ENCODE measurements at regions not wholly inside any gene's neighbourhood (a gene's known extent, or its start where the extent isn't known, plus 50 kb on each side); places are given as distances from the start of the nearest gene placed in this dataset.
"Not testable (repeated sequence)": the region's sequence is repeated elsewhere in the genome, so short reads cannot be mapped to it uniquely, and the experiment has no call there.

DNA sequence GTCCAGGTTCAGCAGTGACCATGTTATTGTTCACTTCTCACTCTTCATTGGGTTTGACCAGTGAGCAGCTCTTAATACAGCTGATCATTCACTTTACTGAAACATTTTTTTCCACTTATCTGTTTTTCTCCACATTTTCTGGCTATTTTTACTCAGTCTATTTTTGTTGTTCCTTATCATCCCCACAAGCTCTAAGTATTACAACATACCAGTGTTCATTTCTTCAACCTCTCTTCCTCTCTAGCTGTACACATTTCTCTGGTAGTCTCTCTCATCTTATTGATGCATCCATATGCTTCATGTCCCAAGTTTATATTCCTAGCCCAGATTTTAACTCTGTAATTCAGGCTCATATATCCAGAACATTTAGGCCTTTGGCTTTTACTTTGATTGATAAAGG, 119.4 kb upstream of the FOLH1 start:
- H4K20me1 ChIP-seq (ENCODE audit: low read length); ATAC-seq; POLR2A ChIA-PET (ENCODE audit: unreplicated experiment); intact Hi-C loops (cut with micrococcal nuclease); H3K9me2 ChIP-seq (replicated peaks; ENCODE audit: low read length); H3K27ac ChIP-seq (ENCODE audit: low read length); H3K9ac ChIP-seq (ENCODE audit: low read length); H3K4me1 ChIP-seq (ENCODE audit: insufficient read depth, low read length); H3K4me3 ChIP-seq (ENCODE audit: low read length); H3F3A ChIP-seq (ENCODE audit: low read length, unreplicated experiment); H3K79me2 ChIP-seq (ENCODE audit: low read length); BruUV-seq (replicated peaks); DNase-seq; CTCF ChIA-PET; H3K9me3 ChIP-seq (ENCODE audit: low read length); H3K27me3 ChIP-seq (ENCODE audit: low read length); H2AFZ ChIP-seq (ENCODE audit: low read length); H3K36me3 ChIP-seq (ENCODE audit: low read depth, low read length); H3K4me2 ChIP-seq (ENCODE audit: low read length): not testable (repeated sequence)

DNA sequence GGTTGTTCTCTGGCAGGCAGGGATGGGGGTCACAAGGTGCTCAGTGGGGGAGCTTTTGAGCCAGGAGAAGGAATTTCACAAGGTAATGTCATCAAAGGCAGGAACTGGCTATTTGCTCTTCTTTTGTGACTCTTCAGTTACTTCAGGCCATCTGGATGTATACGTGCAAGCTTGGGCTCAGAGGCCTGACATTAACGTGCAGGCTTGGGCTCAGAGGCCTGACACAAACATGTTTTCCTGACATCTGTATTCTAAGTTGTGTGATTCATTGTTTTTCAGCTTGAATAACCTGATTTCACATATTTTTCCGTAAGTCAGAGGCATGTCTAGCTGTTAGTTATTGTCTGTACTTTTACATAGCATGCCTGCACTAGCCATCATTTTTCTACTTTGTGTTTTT, 118.2 kb upstream of the FOLH1 start:
- ATAC-seq = not testable (repeated sequence)

DNA sequence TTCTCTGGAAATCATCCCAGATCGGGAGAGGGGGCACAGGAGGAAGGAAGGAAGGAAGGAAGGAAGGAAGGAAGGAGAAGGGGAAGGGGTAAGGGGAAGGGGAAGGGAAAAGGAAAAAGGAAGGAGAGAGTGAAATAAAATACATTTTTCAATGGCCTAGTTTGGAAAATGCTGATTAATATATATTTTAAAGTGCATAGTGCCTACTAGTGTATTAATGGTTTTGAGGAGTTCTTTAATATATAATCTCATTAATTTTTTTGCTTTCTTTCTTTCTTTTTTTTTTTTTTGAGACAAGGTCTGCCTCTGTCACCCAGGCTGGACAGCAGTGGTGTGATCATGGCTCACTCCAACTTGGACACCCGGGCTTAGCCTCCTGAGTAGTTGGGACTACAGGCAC, 107.8 kb upstream of the FOLH1 start:
- CTCF ChIA-PET = no interaction called here
- Histone ChIP-seq H3K4me1 (ENCODE audit: insufficient read depth, low read length) (no peaks in the 10 kb centered on the region), H3K4me2 (ENCODE audit: low read length) (no peak overlapping the region), H3K9ac (ENCODE audit: low read length) (no peak overlapping the region), H3F3A (ENCODE audit: low read length, unreplicated experiment) (no peaks in the 10 kb centered on the region), H3K27ac (ENCODE audit: low read length) (no peak overlapping the region), H3K9me2 (replicated peaks; ENCODE audit: low read length) (no peaks in the 10 kb centered on the region), H3K79me2 (ENCODE audit: low read length) (no peaks in the 10 kb centered on the region), H3K27me3 (ENCODE audit: low read length) (no peaks in the 10 kb centered on the region), H3K4me3 (ENCODE audit: low read length) (no peak overlapping the region), H3K9me3 (ENCODE audit: low read length) (no peaks in the 10 kb centered on the region), H2AFZ (ENCODE audit: low read length) (no peak overlapping the region), H3K36me3 (ENCODE audit: low read depth, low read length) (no peaks in the 10 kb centered on the region), H4K20me1 (ENCODE audit: low read length) (no peaks in the 10 kb centered on the region)
- DNase-seq (no peak), ATAC-seq (no peak)
- intact Hi-C loops (cut with micrococcal nuclease) = no loop called here
- BruUV-seq (replicated peaks) = no TSS peak
- POLR2A ChIA-PET (ENCODE audit: unreplicated experiment) = no interaction called here
- TF ChIP-seq EZH2phosphoT487 (IDR thresholded peaks at IDR 0.05; ENCODE audit: borderline replicate concordance, low read length) (no peak), EZH2 (IDR thresholded peaks at IDR 0.05; ENCODE audit: low read length, unreplicated experiment) (no peak)
- TF ChIP-seq, protein P1, sequence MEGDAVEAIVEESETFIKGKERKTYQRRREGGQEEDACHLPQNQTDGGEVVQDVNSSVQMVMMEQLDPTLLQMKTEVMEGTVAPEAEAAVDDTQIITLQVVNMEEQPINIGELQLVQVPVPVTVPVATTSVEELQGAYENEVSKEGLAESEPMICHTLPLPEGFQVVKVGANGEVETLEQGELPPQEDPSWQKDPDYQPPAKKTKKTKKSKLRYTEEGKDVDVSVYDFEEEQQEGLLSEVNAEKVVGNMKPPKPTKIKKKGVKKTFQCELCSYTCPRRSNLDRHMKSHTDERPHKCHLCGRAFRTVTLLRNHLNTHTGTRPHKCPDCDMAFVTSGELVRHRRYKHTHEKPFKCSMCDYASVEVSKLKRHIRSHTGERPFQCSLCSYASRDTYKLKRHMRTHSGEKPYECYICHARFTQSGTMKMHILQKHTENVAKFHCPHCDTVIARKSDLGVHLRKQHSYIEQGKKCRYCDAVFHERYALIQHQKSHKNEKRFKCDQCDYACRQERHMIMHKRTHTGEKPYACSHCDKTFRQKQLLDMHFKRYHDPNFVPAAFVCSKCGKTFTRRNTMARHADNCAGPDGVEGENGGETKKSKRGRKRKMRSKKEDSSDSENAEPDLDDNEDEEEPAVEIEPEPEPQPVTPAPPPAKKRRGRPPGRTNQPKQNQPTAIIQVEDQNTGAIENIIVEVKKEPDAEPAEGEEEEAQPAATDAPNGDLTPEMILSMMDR (conservative IDR thresholded peaks at IDR 0.05; ENCODE audit: low read depth, low read length) = no peak

More for the DNA sequence above, 118.2 kb upstream of the FOLH1 start:
- H3K36me3 ChIP-seq (ENCODE audit: low read depth, low read length); H3K9me2 ChIP-seq (replicated peaks; ENCODE audit: low read length); BruUV-seq (replicated peaks); H3K27ac ChIP-seq (ENCODE audit: low read length); intact Hi-C loops (cut with micrococcal nuclease); H2AFZ ChIP-seq (ENCODE audit: low read length); H3K9ac ChIP-seq (ENCODE audit: low read length); H3K4me1 ChIP-seq (ENCODE audit: insufficient read depth, low read length); CTCF ChIA-PET; H3K27me3 ChIP-seq (ENCODE audit: low read length); H3K9me3 ChIP-seq (ENCODE audit: low read length); H3K79me2 ChIP-seq (ENCODE audit: low read length); H3K4me2 ChIP-seq (ENCODE audit: low read length); DNase-seq; POLR2A ChIA-PET (ENCODE audit: unreplicated experiment); H4K20me1 ChIP-seq (ENCODE audit: low read length); H3F3A ChIP-seq (ENCODE audit: low read length, unreplicated experiment); H3K4me3 ChIP-seq (ENCODE audit: low read length): not testable (repeated sequence)

DNA sequence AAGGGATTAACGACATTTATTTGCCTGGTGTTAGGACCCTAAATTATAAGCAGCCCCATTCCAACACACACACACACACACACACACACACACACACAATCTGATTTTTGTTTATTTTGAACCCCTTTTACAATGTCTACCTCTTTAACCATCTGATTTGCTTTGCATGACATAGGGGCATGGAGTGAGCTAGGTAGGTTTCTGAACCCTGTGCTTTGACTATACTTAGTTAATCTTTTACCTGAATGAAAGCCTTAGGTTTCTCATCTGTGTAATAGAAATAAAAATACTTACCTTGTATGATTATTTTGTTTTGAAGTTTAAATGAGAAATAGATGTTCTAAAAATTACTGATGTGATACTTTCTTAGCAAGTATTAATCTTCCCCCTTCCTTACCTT, 94.7 kb upstream of the FOLH1 start:
- POLR2A ChIA-PET (ENCODE audit: unreplicated experiment) = no interaction called here
- ATAC-seq = no peak
- H4K20me1 ChIP-seq (ENCODE audit: low read length) = no peaks in the 10 kb centered on the region

More for the DNA sequence above, 94.7 kb upstream of the FOLH1 start:
- H3K4me3 ChIP-seq (ENCODE audit: low read length) = no peak overlapping the region
- CTCF ChIA-PET = no interaction called here
- no peaks in the 10 kb centered on the region for H3K9me3 ChIP-seq (ENCODE audit: low read length)
- H2AFZ ChIP-seq (ENCODE audit: low read length) = no peak overlapping the region
- no peaks in the 10 kb centered on the region for H3F3A ChIP-seq (ENCODE audit: low read length, unreplicated experiment)
- no peak for DNase-seq
- no peaks in the 10 kb centered on the region for H3K4me1 ChIP-seq (ENCODE audit: insufficient read depth, low read length)
- H3K9ac ChIP-seq (ENCODE audit: low read length) = no peak overlapping the region
- H3K27me3 ChIP-seq (ENCODE audit: low read length) = no peaks in the 10 kb centered on the region
- no peak overlapping the region for H3K27ac ChIP-seq (ENCODE audit: low read length)
- H3K9me2 ChIP-seq (replicated peaks; ENCODE audit: low read length) = no peaks in the 10 kb centered on the region
- H3K36me3 ChIP-seq (ENCODE audit: low read depth, low read length) = no peaks in the 10 kb centered on the region
- BruUV-seq (replicated peaks) = no TSS peak
- intact Hi-C loops (cut with micrococcal nuclease) = no loop called here
- H3K79me2 ChIP-seq (ENCODE audit: low read length) = no peaks in the 10 kb centered on the region
- TF ChIP-seq, protein P1 (conservative IDR thresholded peaks at IDR 0.05; ENCODE audit: low read depth, low read length) = no peak
- TF ChIP-seq EZH2 (IDR thresholded peaks at IDR 0.05; ENCODE audit: low read length, unreplicated experiment) (no peak), EZH2phosphoT487 (IDR thresholded peaks at IDR 0.05; ENCODE audit: borderline replicate concordance, low read length) (no peak)
- no peak overlapping the region for H3K4me2 ChIP-seq (ENCODE audit: low read length)

All from PC-3 (cell line).